HepG2 (cell line): ENCODE measurements at regions not wholly inside any gene's neighbourhood (a gene's known extent, or its start where the extent isn't known, plus 50 kb on each side); places are given as distances from the start of the nearest gene placed in this dataset.

Source experiments
- ATAC-seq: fragments of 200-7000 bp; cut with Tn5 transposase; 3 replicates; pipeline ENCODE4 v1.9.1; 2020; ENCODE audit warnings: mild to moderate bottlenecking, moderate library complexity
- BruUV-seq: library from RNA; stranded (reverse); fragments of 400-500 nt; replicated peaks from 2 replicates; lab custom pipeline; 2021; lab: Mats Ljungman, UMichigan
- CTCF ChIA-PET: fragments of 300-600 bp; formaldehyde crosslinking; extraction: SDS; loops from one replicate; lab custom pipeline; 2021; ENCODE audit warnings: low total read pairs, inconsistent platforms, low intra/inter-chr PET ratio; lab: Yijun Ruan, JAX
- POLR2A ChIA-PET: fragments of 350-600 bp; sonication (Branson Sonifier 250); formaldehyde crosslinking; loops from one replicate; lab custom pipeline; 2020; ENCODE audit warnings: antibody characterized with exemption, inconsistent platforms; lab: Yijun Ruan, JAX
- DNase-seq: peaks from one replicate; pipeline ENCODE4 v3.0.0-alpha.2; 2015; ENCODE audit warnings: low spot score
- FAIRE-seq: peaks from 3 replicates; lab custom pipeline; 2011; peaks lifted over from hg19 to GRCh38; lab: Jason Lieb, UNC
- H2AFZ ChIP-seq: one replicate; pipeline ENCODE4 v1.6.1; 2011; ENCODE audit warnings: low read length, inconsistent platforms
- H3K27ac ChIP-seq: fragments of 300-600 bp; 3 replicates; pipeline ENCODE4 v1.8.0; 2011; ENCODE audit warnings: mixed run types, mild to moderate bottlenecking, mixed read lengths, low read length, inconsistent platforms; ENCODE audit not compliant: insufficient read depth; ENCODE audit errors: extremely low read length
- H3K27me3 ChIP-seq, 2 experiments: fragments of 200-600 bp in 1 of 2; 2 replicates in 1 of 2; 3 replicates in 1 of 2; pipeline versions ENCODE4 v1.6.0 to v1.8.0; 2011; ENCODE audit warnings: low read length in 2 of 2, mild to moderate bottlenecking in 2 of 2, moderate library complexity in 2 of 2, inconsistent platforms in 1 of 2; ENCODE audit not compliant: insufficient read depth in 2 of 2, control insufficient read depth in 1 of 2
- H3K36me3 ChIP-seq, 2 experiments: fragments of 200-600 bp in 1 of 2; replicated peaks in 1 of 2; 2 replicates in 1 of 2; 3 replicates in 1 of 2; pipeline versions ENCODE4 v1.5.1 to v1.8.0; 2011; ENCODE audit warnings: low read length in 2 of 2, inconsistent platforms in 1 of 2; ENCODE audit not compliant: insufficient read depth in 2 of 2, control insufficient read depth in 1 of 2
- H3K4me1 ChIP-seq: 2 replicates; pipeline ENCODE4 v1.5.1; 2012; ENCODE audit warnings: low read length, inconsistent platforms; ENCODE audit not compliant: insufficient read depth
- H3K4me2 ChIP-seq: 2 replicates; pipeline ENCODE4 v1.6.0; 2011; ENCODE audit warnings: low read depth, low read length, inconsistent platforms
- H3K4me3 ChIP-seq, 3 experiments: fragments of 200-600 bp in 1 of 3; sonication (generic), shearing (Covaris generic) in 1 of 3; replicated peaks in 1 of 3; 2 replicates each; pipeline ENCODE4 v1.5.1; 2011 to 2016; ENCODE audit warnings: low read length in 3 of 3, inconsistent platforms in 2 of 3, low read depth in 2 of 3, mild to moderate bottlenecking in 2 of 3, control low read depth in 1 of 3, mixed read lengths in 1 of 3; ENCODE audit not compliant: insufficient read depth in 1 of 3
- H3K79me2 ChIP-seq: one replicate; pipeline ENCODE4 v1.6.1; 2011; ENCODE audit warnings: low read length, inconsistent platforms; ENCODE audit not compliant: insufficient read depth
- H3K9ac ChIP-seq: 2 replicates; pipeline ENCODE4 v1.6.0; 2011; ENCODE audit warnings: mild to moderate bottlenecking, low read depth, low read length, inconsistent platforms; ENCODE audit not compliant: insufficient read depth
- H3K9me3 ChIP-seq: 2 replicates; pipeline ENCODE4 v1.5.1; 2012; ENCODE audit warnings: mild to moderate bottlenecking, low read length
- H4K20me1 ChIP-seq: 2 replicates; pipeline ENCODE4 v1.6.0; 2011; ENCODE audit warnings: inconsistent platforms, mild to moderate bottlenecking, low read length, moderate library complexity; ENCODE audit not compliant: insufficient read depth
- ATF4 ChIP-seq, 2 experiments: fragments of 450-650 bp in 1 of 2; sonication (generic) in 1 of 2; formaldehyde crosslinking; IDR thresholded peaks; 2 replicates each; pipeline versions ENCODE4 v1.5.0 to v1.8.0; 2020 to 2022; ENCODE audit warnings: mild to moderate bottlenecking in 1 of 2, missing genetic modification reagents in 1 of 2
- EP300 ChIP-seq, 3 experiments: sonication (generic) in 1 of 3; formaldehyde crosslinking in 1 of 3; IDR thresholded peaks; 2 replicates each; pipeline versions ENCODE4 v1.5.1 to v1.6.1; 2011 to 2020; ENCODE audit warnings: low read depth in 2 of 3, low read length in 2 of 3, borderline replicate concordance in 1 of 3, improper control_type of control experiment in 1 of 3, mild to moderate bottlenecking in 1 of 3, missing genetic modification reagents in 1 of 3, moderate library complexity in 1 of 3
- FOXJ3 ChIP-seq: sonication (generic); formaldehyde crosslinking; IDR thresholded peaks from 2 replicates; pipeline ENCODE4 v1.4.0; 2020; ENCODE audit warnings: missing genetic modification reagents, mild to moderate bottlenecking, borderline replicate concordance
- HDAC6 ChIP-seq: fragments of 200-600 bp; sonication (generic); IDR thresholded peaks from 2 replicates; pipeline ENCODE4 v1.7.0; 2017; ENCODE audit warnings: mild to moderate bottlenecking, antibody characterized with exemption, low read length, low read depth
- HNRNPH1 ChIP-seq: fragments of 200-400 bp; formaldehyde crosslinking; optimal IDR thresholded peaks from 2 replicates; pipeline ENCODE3; 2017; ENCODE audit warnings: mild to moderate bottlenecking, low read depth, low read length
- ISL2 ChIP-seq: sonication (generic); formaldehyde crosslinking; IDR thresholded peaks from 2 replicates; pipeline ENCODE4 v1.5.0; 2020; ENCODE audit warnings: missing genetic modification reagents
- KLF13 ChIP-seq: sonication (generic); formaldehyde crosslinking; IDR thresholded peaks from 2 replicates; pipeline ENCODE4 v1.4.0; 2020; ENCODE audit warnings: mild to moderate bottlenecking, missing genetic modification reagents
- MXI1 ChIP-seq: IDR thresholded peaks from 3 replicates; pipeline ENCODE4 v1.6.1; 2012; ENCODE audit warnings: low read depth, low read length, inconsistent platforms, borderline replicate concordance
- PAXIP1 ChIP-seq: sonication (generic); formaldehyde crosslinking; conservative IDR thresholded peaks from 2 replicates; pipeline ENCODE4 v1.4.0; 2020; ENCODE audit warnings: mild to moderate bottlenecking, missing genetic modification reagents, moderate library complexity
- PHF21A ChIP-seq: sonication (generic); formaldehyde crosslinking; IDR thresholded peaks from 2 replicates; pipeline ENCODE4 v1.5.0; 2020; ENCODE audit warnings: mild to moderate bottlenecking, missing genetic modification reagents
- REL ChIP-seq: sonication (generic); formaldehyde crosslinking; conservative IDR thresholded peaks from 2 replicates; pipeline ENCODE4 v1.8.0; 2022; ENCODE audit warnings: mild to moderate bottlenecking, missing genetic modification reagents, moderate library complexity
- RFXANK ChIP-seq: IDR thresholded peaks from 2 replicates; pipeline ENCODE4 v1.6.1; 2016
- SALL2 ChIP-seq: sonication (generic); formaldehyde crosslinking; IDR thresholded peaks from 2 replicates; pipeline ENCODE4 v1.8.1; 2023; ENCODE audit warnings: mild to moderate bottlenecking, missing genetic modification reagents, inconsistent platforms
- SIN3A ChIP-seq: IDR thresholded peaks from 2 replicates; pipeline ENCODE4 v1.6.1; 2011; ENCODE audit warnings: low read depth, mild to moderate bottlenecking, control low read depth, low read length, borderline replicate concordance
- TMF1 ChIP-seq: sonication (generic); formaldehyde crosslinking; IDR thresholded peaks from 2 replicates; pipeline ENCODE4 v1.8.1; 2022; ENCODE audit warnings: low read depth, missing genetic modification reagents
- TRIM24 ChIP-seq: sonication (generic); formaldehyde crosslinking; IDR thresholded peaks from 2 replicates; pipeline ENCODE4 v1.8.0; 2022; ENCODE audit warnings: mild to moderate bottlenecking, missing genetic modification reagents
- ZMYM4 ChIP-seq: sonication (generic); formaldehyde crosslinking; IDR thresholded peaks from 2 replicates; pipeline ENCODE4 v1.8.1; 2023; ENCODE audit warnings: mild to moderate bottlenecking, missing genetic modification reagents
- ZNF496 ChIP-seq: sonication (generic); formaldehyde crosslinking; IDR thresholded peaks from 2 replicates; pipeline ENCODE4 v1.8.1; 2023; ENCODE audit warnings: mild to moderate bottlenecking, moderate library complexity, missing genetic modification reagents; ENCODE audit not compliant: insufficient replicate concordance
- ZNF644 ChIP-seq: IDR thresholded peaks from 2 replicates; pipeline ENCODE4 v1.6.1; 2016; ENCODE audit warnings: low read depth
- WGBS: methylation state at CpG from one replicate; pipeline ENCODE4 v1.1.6; 2017; ENCODE audit warnings: low lambda C conversion rate; 5-methylcytosine and 5-hydroxymethylcytosine counted together
- in situ Hi-C: cut with HindIII; loops from 2 replicates; pipeline ENCODE4 v1.10.0; 2017; ENCODE audit warnings: low pct_unique_long_range_greater_than_20kb; ENCODE audit not compliant: extremely low pct_ligation_motif_present
- intact Hi-C: fragments of 100-400 bp; cut with micrococcal nuclease; formaldehyde crosslinking; loops from one replicate; pipeline ENCODE4 v1.10.0; 2022; ENCODE audit not compliant: unreplicated experiment

GRCh38 chr3:187849016-187849654 is 103.9 kb upstream of the BCL6 start (continued):
- TF ChIP-seq PAXIP1: peak; percentile 38; the same call in 1 of the 2 replicates
- peak; percentile 26; the same call in 1 of the 2 replicates for TF ChIP-seq PHF21A (CRISPR knock-in tag)
- no peak for TF ChIP-seq SIN3A
- no peak for TF ChIP-seq SALL2 (CRISPR knock-in tag)

GRCh38 chr3:187850258-187850921 is 105.1 kb upstream of the BCL6 start:
- 39% methylated on average over 4 of the region's 4 CpGs for WGBS
- Histone ChIP-seq H3K4me2 (peak overlapping the region; percentile 6; the same call in 1 of the 2 replicates), H3K27ac (no peak overlapping the region), H3K9ac (no peak overlapping the region), H3K79me2 (no peaks in the 10 kb centered on the region), H3K27me3 (no peaks in the 10 kb centered on the region), H3K4me3 (no peak overlapping the region), H3K4me1 (peaks cover 46% of the 10 kb centered on the region), H3K9me3 (no peaks in the 10 kb centered on the region), H3K36me3 (no peaks in the 10 kb centered on the region), H2AFZ (no peak overlapping the region), H4K20me1 (no peaks in the 10 kb centered on the region)
- intact Hi-C loops: no loop called here
- peak; percentile 33 for DNase-seq
- POLR2A ChIA-PET: interaction anchor here (2.3 kb wide), 1 partner anchor 105 kb away, joined by 10 read pairs; the partner anchor contains the start of gene BCL6
- CTCF ChIA-PET: no interaction called here
- in situ Hi-C loops: no loop called here
- peak; percentile 55 for FAIRE-seq
- no TSS peak for BruUV-seq
- peak; percentile 12; the same call in 1 of the 3 replicates for ATAC-seq
- no peak for TF ChIP-seq TRIM24
- no peak for TF ChIP-seq KLF13 (CRISPR knock-in tag)
- peak; percentile 93 for TF ChIP-seq ZNF644 (CRISPR knock-in tag)
- no peak for TF ChIP-seq REL (CRISPR knock-in tag)
- no peak for TF ChIP-seq HNRNPH1
- no peak for TF ChIP-seq ZNF496 (CRISPR knock-in tag)
- TF ChIP-seq FOXJ3 (CRISPR knock-in tag): 0 out of 2 replicates have a peak, but pooled peaks have one; percentile 15
- TF ChIP-seq ISL2: no peak
- no peak for TF ChIP-seq MXI1
- TF ChIP-seq ATF4 (CRISPR knock-in tag; IDR thresholded peaks at IDR 0.05): no peak
- no peak for TF ChIP-seq RFXANK (CRISPR knock-in tag)
- peak in 1 of 2 experiments; percentile 34; a peak in 1 of 4 replicates for TF ChIP-seq EP300 (IDR thresholded peaks at IDR 0.05; ENCODE audit: low read depth in 2 of 2, low read length in 2 of 2)
- TF ChIP-seq EP300 (CRISPR knock-in tag; IDR thresholded peaks at IDR 0.05; ENCODE audit: borderline replicate concordance): no peak
- TF ChIP-seq ZMYM4 (CRISPR knock-in tag): 0 out of 2 replicates have a peak, but pooled peaks have one; percentile 24
- TF ChIP-seq TMF1: no peak
- no peak for TF ChIP-seq HDAC6
